Astrocyte (in vitro differentiated cells and primary cell): ENCODE measurements at regions not wholly inside any gene's neighbourhood (a gene's known extent, or its start where the extent isn't known, plus 50 kb on each side); places are given as distances from the start of the nearest gene placed in this dataset.

Experiments
- CTCF ChIP-seq: IDR thresholded peaks from 2 replicates; pipeline ENCODE4 v1.5.1; 2011; ENCODE audit warnings: low read depth, mild to moderate bottlenecking, inconsistent platforms, low read length, moderate library complexity; ENCODE audit not compliant: insufficient read depth
- EZH2 ChIP-seq: IDR thresholded peaks from 2 replicates; pipeline ENCODE4 v1.6.1; 2012; ENCODE audit warnings: mild to moderate bottlenecking, low read length, inconsistent platforms; ENCODE audit not compliant: insufficient read depth

- no peak for TF ChIP-seq CTCF
- TF ChIP-seq EZH2: no peak
Measured at GRCh38 chr1:97014426-97014825, 292.8 kb downstream of the PTBP2 start.
